Hepatocyte (in vitro differentiated cells): ENCODE measurements at regions not wholly inside any gene's neighbourhood (a gene's known extent, or its start where the extent isn't known, plus 50 kb on each side); places are given as distances from the start of the nearest gene placed in this dataset.
A peak's percentile ranks its signal among the peaks of the same experiment; 100 is the strongest.
"Not testable (repeated sequence)": the region's sequence is repeated elsewhere in the genome, so short reads cannot be mapped to it uniquely, and the experiment has no call there.

Experiments
- DNase-seq: peaks from one replicate; pipeline ENCODE4 v3.0.0-alpha.2; 2016; ENCODE audit warnings: low spot score
- H2AFZ ChIP-seq: fragments of 200-600 bp; sonication (generic); 2 replicates; pipeline ENCODE4 v1.6.0; 2016; ENCODE audit warnings: antibody characterized with exemption, mild to moderate bottlenecking
- H3K27ac ChIP-seq: fragments of 200-600 bp; sonication (generic); 2 replicates; pipeline ENCODE4 v1.5.1; 2016; ENCODE audit warnings: mild to moderate bottlenecking
- H3K27me3 ChIP-seq: fragments of 200-600 bp; sonication (generic); 2 replicates; pipeline ENCODE4 v1.6.1; 2016
- H3K36me3 ChIP-seq: fragments of 200-600 bp; sonication (generic); replicated peaks from 2 replicates; pipeline ENCODE4 v1.5.1; 2016; ENCODE audit warnings: low read depth; ENCODE audit not compliant: insufficient read depth
- H3K4me1 ChIP-seq: fragments of 200-600 bp; sonication (generic); 2 replicates; pipeline ENCODE4 v1.5.1; 2016; ENCODE audit warnings: mild to moderate bottlenecking, moderate library complexity; ENCODE audit not compliant: insufficient read depth
- H3K4me2 ChIP-seq: fragments of 200-600 bp; sonication (generic); 2 replicates; pipeline ENCODE4 v1.6.0; 2016
- H3K4me3 ChIP-seq: fragments of 200-600 bp; sonication (generic); 2 replicates; pipeline ENCODE4 v1.5.1; 2016; ENCODE audit warnings: mild to moderate bottlenecking
- H3K79me2 ChIP-seq: fragments of 200-600 bp; sonication (generic); 2 replicates; pipeline ENCODE4 v1.6.0; 2017; ENCODE audit warnings: mild to moderate bottlenecking
- H3K9me2 ChIP-seq: fragments of 200-600 bp; sonication (generic); replicated peaks from 2 replicates; pipeline ENCODE4 v1.6.0; 2017; ENCODE audit warnings: mild to moderate bottlenecking; ENCODE audit not compliant: insufficient read depth
- H3K9me3 ChIP-seq: fragments of 200-600 bp; sonication (generic); 2 replicates; pipeline ENCODE4 v1.5.1; 2016; ENCODE audit warnings: low read depth, mild to moderate bottlenecking
- H4K20me1 ChIP-seq: fragments of 200-600 bp; sonication (generic); 2 replicates; pipeline ENCODE4 v1.6.0; 2016; ENCODE audit warnings: mild to moderate bottlenecking; ENCODE audit not compliant: insufficient read depth, poor library complexity, severe bottlenecking
- WGBS: methylation state at CpG from one replicate; pipeline ENCODE4 v1.1.6; 2016; ENCODE audit warnings: low lambda C conversion rate; ENCODE audit errors: missing lambda C conversion rate; 5-methylcytosine and 5-hydroxymethylcytosine counted together

DNA sequence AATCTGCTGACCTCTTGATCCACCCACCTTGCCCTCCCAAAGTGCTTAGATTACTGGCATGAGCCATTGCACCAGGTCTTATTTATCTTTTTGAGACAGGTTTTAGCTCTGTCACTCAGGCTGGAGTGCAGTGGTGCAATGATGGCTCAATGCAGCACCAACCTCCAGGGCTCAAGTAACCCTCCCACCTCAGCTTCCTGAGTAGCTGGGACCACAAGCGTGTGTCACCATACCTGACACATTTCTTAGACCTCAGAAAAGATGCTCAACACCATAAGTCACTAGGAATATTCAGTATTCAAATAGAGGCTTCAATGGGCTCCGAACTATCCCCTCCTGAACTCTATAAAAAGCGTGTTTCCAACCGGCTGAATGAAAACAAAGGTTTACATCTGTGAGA lies 268.6 kb upstream of the ZNF337 start:
- H3K27ac ChIP-seq, H4K20me1 ChIP-seq, H3K4me1 ChIP-seq, H3K36me3 ChIP-seq, H3K4me3 ChIP-seq, H3K9me2 ChIP-seq, DNase-seq, H3K4me2 ChIP-seq, H3K79me2 ChIP-seq, H3K27me3 ChIP-seq, H3K9me3 ChIP-seq, H2AFZ ChIP-seq: not testable (repeated sequence)
- WGBS: 75% methylated on average over 4 of the region's 4 CpGs

DNA sequence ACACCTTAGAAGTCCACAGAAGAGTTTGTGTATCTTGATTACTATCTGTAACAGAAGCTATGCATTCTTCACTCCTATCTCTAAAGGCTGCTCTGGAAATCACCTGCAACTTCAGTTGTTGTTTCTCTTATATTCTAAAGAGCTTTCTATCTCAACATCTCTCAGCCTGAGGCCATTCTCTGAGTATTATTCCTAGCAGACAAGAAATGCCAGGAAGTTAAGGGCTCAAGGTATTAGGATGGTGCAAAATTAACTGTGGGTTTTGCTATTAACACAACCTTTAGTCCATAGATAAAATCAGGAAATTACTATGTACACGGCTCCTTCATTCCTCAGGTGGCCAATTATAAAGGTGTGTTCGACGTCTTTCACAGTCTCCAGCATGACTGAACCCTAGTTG lies 257.2 kb upstream of the ZNF337 start:
- H3K4me1 ChIP-seq, H3K9me3 ChIP-seq, H4K20me1 ChIP-seq, DNase-seq, H3K27ac ChIP-seq, H3K4me3 ChIP-seq, H2AFZ ChIP-seq, H3K36me3 ChIP-seq, H3K4me2 ChIP-seq, H3K9me2 ChIP-seq, H3K79me2 ChIP-seq, H3K27me3 ChIP-seq: not testable (repeated sequence)
- WGBS: 18% methylated on average over 3 of the region's 3 CpGs

DNA sequence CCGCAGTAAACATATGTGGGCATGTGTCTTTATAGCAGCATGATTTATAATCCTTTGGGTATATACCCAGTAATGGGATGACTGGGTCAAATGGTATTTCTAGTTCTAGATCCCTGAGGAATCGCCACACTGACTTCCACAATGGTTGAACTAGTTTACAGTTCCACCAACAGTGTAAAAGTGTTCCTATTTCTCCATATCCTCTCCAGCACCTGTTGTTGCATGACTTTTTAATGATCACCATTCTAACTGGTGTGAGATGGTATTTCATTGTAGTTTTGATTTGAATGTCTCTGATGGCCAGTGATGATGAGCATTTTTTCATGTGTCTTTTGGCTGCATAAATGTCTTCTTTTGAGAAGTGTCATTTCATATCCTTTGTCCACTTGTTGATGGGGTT lies 238.6 kb upstream of the ZNF337 start:
- not testable (repeated sequence) for H2AFZ ChIP-seq, H3K9me3 ChIP-seq, DNase-seq, H3K27me3 ChIP-seq, H3K79me2 ChIP-seq, H3K4me2 ChIP-seq, H3K27ac ChIP-seq, H3K9me2 ChIP-seq, H3K4me3 ChIP-seq, H3K4me1 ChIP-seq, H4K20me1 ChIP-seq, H3K36me3 ChIP-seq
- WGBS: 86% methylated on average over 2 of the region's 2 CpGs

DNA sequence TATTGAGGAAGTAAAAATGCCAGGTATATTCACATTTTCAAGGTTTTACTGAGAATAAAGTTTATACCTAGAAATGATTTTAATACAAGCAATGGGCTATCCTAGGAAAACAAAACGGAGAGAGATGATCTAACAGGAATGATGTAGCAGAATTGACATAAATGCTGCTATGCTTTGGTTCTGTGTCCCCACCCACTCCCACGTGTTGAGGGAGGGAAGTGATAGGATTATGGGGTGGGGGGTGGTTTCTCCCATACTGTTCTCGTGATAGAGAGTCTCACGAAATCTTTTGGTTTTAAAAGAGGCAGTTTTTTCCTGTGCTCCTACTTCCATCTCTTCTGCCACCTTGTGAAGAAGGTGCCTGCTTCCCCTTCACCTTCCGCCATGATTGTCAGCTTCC lies 236.2 kb upstream of the ZNF337 start:
- not testable (repeated sequence) for H3K79me2 ChIP-seq
- 56% methylated on average over 5 of the region's 5 CpGs for WGBS

DNA sequence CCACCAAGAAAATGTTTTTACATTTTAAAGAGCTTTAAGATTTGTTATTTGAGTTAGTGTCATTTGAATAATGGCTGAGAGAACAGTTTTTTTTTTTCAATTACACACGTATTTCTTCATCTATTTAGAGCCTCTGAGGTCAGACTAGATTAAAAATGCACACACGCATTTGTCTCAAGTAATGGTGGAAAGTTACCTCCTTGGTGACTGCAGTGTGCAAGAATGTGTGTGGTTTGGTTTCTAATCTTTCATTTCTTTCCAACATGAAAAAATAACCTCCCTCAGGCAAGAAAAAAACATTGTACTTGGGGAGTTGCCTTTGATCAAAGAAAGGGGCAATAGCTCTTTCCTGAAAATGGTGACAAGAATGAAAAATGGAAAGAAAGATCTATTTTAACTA lies 235.5 kb upstream of the ZNF337 start:
- H3K27me3 ChIP-seq, H4K20me1 ChIP-seq, H3K79me2 ChIP-seq, H3K4me1 ChIP-seq, DNase-seq, H3K4me3 ChIP-seq, H3K4me2 ChIP-seq, H3K27ac ChIP-seq, H3K9me3 ChIP-seq, H2AFZ ChIP-seq, H3K9me2 ChIP-seq, H3K36me3 ChIP-seq: not testable (repeated sequence)
- 68% methylated on average over 2 of the region's 2 CpGs for WGBS

More for the DNA sequence above, 236.2 kb upstream of the ZNF337 start:
- not testable (repeated sequence) for H3K4me1 ChIP-seq, H3K36me3 ChIP-seq, H3K27me3 ChIP-seq, H2AFZ ChIP-seq, H4K20me1 ChIP-seq, H3K4me3 ChIP-seq, DNase-seq, H3K4me2 ChIP-seq, H3K9me2 ChIP-seq, H3K27ac ChIP-seq, H3K9me3 ChIP-seq

DNA sequence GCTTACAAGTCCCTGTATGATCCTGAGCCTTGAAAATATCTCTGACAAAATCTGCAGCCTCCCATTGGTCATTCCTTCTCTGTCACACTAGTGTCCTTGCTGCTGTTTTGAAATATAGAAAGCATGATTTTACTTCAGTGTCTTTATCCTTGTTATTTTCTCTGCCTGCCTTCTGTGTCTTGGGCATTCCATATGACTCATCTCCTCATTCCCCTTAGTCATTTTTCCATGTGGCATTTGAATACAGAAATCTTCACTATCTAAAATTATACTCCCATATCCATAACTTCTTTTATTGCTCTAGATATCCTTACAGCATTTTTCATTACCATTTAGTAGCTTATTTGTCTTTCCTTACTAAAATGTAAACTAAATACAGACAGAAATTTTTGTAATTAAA lies 205.7 kb upstream of the ZNF337 start:
- H4K20me1 ChIP-seq, H3K27me3 ChIP-seq, H3K4me3 ChIP-seq, H3K9me2 ChIP-seq, H3K79me2 ChIP-seq, H3K36me3 ChIP-seq, DNase-seq, H2AFZ ChIP-seq, H3K9me3 ChIP-seq, H3K27ac ChIP-seq, H3K4me1 ChIP-seq, H3K4me2 ChIP-seq: not testable (repeated sequence)

DNA sequence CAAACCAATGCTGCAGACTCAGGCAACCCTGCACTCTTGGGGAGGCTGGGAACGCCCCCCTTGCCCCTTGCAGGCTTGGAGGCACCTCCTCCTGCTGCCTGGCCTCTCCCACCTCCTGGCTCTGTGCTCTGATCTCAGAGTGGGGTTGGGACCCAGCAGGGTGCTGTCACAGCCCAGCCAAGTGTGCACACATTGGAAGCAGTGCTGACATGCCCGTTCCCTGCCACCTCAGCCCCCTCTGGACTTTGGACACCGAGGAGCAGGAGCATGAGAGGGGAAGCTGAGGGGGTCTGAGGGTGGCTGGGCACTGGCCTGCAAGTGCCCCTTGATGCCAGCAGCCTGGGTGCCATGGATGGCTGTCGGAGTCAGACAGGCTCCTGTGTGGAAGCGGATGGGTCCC lies 202.0 kb upstream of the ZNF337 start:
- H3K9me2 ChIP-seq, H3K27ac ChIP-seq, H3K9me3 ChIP-seq, DNase-seq, H3K27me3 ChIP-seq, H3K36me3 ChIP-seq, H3K79me2 ChIP-seq, H3K4me2 ChIP-seq, H2AFZ ChIP-seq, H3K4me3 ChIP-seq, H4K20me1 ChIP-seq, H3K4me1 ChIP-seq: not testable (repeated sequence)
- 72% methylated on average over 5 of the region's 5 CpGs for WGBS

DNA sequence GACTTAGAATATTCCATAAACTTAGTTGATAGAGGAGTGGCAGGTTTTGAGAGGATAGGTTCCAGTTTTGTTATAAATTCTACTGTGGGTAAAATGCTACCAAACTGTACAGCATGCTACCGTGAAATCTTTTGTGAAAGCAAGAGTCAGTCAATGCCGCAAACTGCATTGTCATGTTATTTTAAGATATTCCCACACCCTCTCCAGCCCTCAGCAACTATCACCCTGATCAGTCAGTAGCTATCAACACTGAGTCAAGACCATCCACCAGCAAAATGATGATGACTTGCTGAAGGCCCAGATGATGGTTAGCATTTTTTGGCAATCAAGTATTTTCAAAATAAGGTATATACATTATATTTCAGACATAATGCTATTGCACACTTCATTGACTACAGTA lies 182.4 kb upstream of the ZNF337 start:
- H4K20me1 ChIP-seq, H3K4me1 ChIP-seq, H3K36me3 ChIP-seq, H3K9me2 ChIP-seq, H3K4me2 ChIP-seq, H3K27me3 ChIP-seq, H3K9me3 ChIP-seq, H2AFZ ChIP-seq, DNase-seq, H3K27ac ChIP-seq, H3K79me2 ChIP-seq, H3K4me3 ChIP-seq: not testable (repeated sequence)
- WGBS: 91% methylated on average over 2 of the region's 2 CpGs

DNA sequence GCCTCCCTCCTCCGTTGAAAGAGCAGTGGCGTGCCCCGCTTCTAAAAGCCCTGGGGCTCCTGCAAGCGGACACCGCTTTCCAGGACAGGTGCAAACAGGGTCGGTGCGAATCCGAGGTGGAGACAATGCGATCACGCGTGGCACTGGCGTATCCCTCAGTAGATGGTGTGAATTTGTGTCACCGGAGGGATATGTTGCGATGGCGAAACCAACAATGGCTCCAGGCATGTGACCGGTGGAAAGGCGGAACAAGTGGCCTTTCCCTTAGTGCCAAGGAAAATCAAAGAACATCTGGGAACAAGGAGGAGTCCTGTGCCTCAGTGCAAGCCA lies 172.0 kb upstream of the ZNF337 start:
- not testable (repeated sequence) for H3K79me2 ChIP-seq, H3K36me3 ChIP-seq, DNase-seq, H3K4me3 ChIP-seq, H4K20me1 ChIP-seq, H3K9me3 ChIP-seq, H2AFZ ChIP-seq, H3K9me2 ChIP-seq, H3K27ac ChIP-seq, H3K4me1 ChIP-seq
- peak overlapping the region; percentile 72 for H3K4me2 ChIP-seq
- WGBS: 56% methylated on average over 17 of the region's 17 CpGs
- peaks cover 20% of the 10 kb centered on the region for H3K27me3 ChIP-seq
